NCI-H526 (cell line): ENCODE measurements at regions not wholly inside any gene's neighbourhood (a gene's known extent, or its start where the extent isn't known, plus 50 kb on each side); places are given as distances from the start of the nearest gene placed in this dataset.

Source experiments
- DNase-seq, 2 experiments: peaks; one replicate each; lab custom pipeline; 2025; lab: John Stamatoyannopoulos, UW

GRCh38 chr22:47780281-47780875 is 1017.9 kb downstream of the TBC1D22A start:
- no peak for DNase-seq

DNA sequence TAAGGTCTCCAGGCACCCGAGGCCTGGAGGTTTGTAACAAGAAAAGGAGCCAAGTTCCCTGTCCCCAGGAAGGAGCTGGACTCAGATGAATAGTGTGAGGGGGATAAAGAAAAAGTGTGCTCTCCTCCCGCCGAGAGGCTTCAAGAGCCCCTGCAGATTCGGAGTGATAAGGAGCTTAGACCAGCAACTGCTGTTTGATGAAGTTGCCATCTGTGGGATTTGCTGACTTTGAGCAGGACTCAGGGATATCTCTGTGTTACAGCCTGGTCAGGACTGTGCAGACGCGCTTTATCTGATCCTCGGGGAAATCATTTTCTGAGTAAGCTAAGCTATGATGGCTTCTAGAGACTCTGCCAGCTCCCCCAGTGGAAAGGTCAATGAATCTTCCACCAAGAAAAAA is 1017.0 kb downstream of the TBC1D22A start:
- DNase-seq = no peak

GRCh38 chr22:47778160-47778658 is 1015.8 kb downstream of the TBC1D22A start:
- DNase-seq = no peak

DNA sequence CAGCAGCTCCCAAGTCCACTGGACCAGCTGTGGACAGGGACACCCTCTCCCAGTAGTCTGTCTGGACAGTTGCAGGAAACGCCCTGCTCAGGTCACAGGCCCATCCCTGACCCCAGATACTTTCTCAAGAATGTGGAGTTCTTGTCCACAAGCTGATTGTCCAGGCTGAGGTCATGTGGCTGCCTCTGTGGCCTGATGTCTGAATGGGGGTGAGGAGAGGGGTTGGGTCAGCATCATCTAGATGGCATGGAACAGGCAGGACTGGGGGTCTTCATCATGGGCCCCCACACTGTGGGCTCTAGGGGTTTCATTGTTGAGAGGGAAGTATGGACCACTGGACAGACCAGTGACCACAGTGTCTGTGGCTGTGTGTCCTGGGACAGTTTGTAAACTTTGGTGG is 1015.0 kb downstream of the TBC1D22A start:
- no peak for DNase-seq

DNA sequence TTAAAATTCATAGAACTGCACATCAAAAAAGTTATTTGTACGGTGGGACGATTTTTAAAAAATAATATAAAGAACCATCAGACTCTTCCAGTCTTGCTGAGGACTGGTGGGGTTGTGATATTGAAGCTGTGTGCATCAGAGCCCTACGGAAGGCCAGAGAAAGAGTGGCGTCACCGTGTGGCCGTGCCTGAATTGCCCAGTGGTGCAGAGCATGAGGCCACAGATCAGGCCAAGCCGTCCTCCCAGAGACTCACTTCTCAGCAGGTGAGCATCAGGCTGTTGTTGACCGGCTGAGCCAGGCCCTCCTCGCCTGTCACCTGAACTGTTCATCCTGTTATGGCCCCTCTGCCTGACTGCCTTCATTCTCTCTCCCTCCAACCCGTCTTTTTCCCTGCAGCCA is 1013.9 kb downstream of the TBC1D22A start:
- no peak for DNase-seq

DNA sequence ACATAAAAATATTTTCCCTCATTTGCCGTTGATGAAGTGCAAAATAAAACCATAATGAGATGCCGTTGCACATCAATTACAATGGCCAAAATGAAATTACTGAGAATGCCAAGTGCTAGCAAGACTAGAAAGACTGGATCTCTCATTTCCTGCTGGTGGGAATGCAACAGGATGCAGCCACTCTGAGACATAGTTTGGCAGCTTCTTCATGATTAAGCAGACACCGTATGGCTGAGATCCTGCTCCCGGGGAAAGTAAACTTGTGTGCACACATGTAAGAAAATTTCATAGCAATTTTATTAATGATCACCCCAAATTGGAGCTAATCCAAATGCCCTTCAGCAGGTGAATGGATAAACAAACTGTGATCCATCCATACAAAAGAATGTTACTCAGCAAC is 1013.2 kb downstream of the TBC1D22A start:
- no peak for DNase-seq

DNA sequence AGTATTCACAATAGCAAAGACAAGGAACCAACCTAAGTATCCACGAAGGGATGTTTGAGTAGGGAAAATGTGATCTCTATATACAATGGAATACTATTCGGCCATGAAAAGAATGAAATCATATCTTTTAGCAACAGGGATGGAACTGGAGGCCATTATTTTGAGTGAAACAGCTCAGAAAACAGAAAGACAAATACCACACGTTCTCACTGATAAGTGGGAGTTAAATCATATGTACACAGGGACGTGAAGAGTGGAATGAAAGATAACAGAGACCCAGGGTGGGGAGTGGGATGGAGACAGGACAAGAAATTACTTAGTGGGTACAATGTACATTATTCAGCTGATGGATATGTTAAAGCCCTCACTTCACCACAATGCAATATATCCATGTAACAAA is 1012.7 kb downstream of the TBC1D22A start:
- no peak for DNase-seq

GRCh38 chr22:47773635-47774034 is 1011.2 kb downstream of the TBC1D22A start:
- no peak for DNase-seq

- DNase-seq = no peak
Measured at GRCh38 chr22:47772864-47773263, 1010.4 kb downstream of the TBC1D22A start.

DNA sequence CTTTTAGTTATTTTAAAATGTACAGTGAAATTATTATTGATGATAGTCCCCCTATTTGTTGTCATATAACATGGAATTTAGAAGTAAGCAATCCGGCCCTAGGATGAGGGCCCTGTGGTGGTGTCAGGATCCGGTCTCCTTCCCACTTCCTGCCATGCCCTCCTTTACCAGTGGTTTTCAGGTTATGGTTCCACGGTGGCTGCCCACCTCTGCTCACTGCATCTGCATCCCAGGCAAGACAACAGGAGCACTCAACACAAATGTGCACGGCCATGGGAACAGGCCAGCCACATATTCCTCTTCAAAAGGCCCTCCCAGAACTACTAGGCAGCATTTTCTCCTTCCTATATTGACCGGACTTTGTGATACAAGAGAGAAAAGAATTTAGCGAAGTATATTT is 1007.2 kb downstream of the TBC1D22A start:
- no peak for DNase-seq

DNA sequence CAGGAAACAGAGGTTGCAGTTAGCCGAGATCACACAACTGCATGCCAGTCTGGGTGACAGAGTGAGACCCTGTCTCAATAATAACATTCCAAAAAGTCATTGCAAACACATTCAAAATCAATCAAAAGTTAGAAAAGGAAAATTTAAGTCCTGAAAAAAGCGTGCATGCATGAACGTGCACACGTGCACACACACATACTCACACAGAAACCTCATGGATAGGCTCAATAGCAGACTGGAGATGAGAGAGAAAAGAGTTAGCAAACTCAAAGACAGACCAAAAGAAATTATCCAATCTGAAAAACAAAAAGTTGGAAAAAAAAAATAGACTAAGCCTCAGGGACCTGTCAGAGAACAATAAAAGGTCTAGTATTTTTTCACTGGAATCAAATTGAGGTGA is 1005.6 kb downstream of the TBC1D22A start:
- DNase-seq = no peak

- no peak for DNase-seq
Measured at GRCh38 chr22:47767403-47767802, 1005.0 kb downstream of the TBC1D22A start.

GRCh38 chr22:47765757-47766156 is 1003.3 kb downstream of the TBC1D22A start:
- DNase-seq = no peak

DNA sequence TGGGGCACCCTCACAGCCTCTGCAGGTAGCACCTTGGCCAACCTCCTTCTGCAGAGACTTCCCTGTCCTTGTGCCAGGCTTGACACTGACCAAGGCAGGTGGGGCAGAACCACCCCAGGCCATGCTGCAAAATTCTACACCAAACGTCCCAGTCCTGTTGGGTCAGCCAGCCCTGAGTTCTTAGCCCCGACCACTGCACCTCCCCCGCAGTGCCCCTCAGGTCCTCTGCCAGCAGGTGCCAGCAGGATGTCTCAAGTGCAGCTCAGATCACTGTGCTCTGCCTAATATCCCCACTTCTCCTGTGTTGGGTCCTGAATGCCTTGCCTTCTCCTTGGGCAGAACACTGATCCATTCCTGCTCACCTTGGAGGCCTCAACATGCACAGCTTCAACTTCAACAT is 999.7 kb downstream of the TBC1D22A start:
- no peak for DNase-seq

GRCh38 chr22:47759909-47760308 is 997.5 kb downstream of the TBC1D22A start:
- no peak for DNase-seq

DNA sequence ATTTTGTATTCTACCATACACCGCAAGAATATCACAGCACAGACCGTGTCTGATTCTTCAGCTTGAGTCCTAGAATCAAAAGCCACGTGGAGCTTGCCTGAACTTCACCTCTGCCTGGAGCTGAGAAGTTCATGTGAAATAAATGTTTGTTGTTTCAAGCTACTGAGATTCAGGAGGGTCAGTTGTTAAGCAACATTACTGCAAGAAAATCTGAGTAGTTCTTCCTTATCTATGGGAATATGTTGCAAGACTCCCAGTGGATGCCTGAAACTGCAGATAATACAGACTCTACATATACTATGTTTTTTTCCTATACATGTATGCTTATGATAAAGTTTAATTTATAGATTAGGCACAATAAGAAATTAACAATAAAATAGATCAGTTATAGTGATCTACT is 995.3 kb downstream of the TBC1D22A start:
- no peak for DNase-seq

GRCh38 chr22:47750086-47750485 is 987.6 kb downstream of the TBC1D22A start:
- no peak for DNase-seq

DNA sequence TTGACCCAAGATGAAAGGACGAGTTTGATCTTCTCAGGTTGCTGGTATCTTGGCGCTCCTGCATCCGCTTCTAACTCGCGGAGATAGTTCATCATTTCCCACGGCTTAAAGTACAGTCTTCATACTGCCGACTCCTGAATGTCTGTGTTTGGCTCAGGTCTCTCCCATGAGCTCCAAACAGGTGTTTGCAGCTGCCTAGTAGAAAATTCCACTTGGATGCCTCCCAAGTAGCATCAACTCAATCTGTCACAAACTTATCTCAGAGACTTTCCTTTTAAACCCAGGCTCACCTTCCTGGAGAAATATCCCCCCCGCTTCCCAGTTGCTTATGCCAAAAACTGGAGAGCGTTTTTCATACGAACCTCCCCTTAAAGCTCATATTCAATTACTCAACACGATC is 986.5 kb downstream of the TBC1D22A start:
- DNase-seq = no peak

DNA sequence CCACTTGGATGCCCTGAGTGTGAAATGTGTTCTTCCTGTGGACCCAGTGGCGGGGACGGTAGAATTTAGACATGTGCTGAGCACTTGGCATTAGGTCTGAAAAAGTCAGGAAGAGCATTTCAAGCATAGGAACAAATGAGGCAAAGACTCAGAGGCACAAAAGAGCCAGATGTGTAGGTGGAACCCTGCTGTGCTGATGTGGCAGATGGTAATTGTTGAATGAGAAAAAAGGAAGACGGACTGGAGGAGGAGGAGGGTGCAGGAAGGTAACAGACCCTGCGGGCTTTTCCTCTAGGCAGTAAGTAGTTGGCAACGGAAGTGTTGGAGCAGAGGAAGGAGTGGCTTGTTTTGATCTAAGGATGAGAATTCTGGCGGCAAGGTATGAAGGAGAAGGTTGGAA is 985.8 kb downstream of the TBC1D22A start:
- DNase-seq = no peak

DNA sequence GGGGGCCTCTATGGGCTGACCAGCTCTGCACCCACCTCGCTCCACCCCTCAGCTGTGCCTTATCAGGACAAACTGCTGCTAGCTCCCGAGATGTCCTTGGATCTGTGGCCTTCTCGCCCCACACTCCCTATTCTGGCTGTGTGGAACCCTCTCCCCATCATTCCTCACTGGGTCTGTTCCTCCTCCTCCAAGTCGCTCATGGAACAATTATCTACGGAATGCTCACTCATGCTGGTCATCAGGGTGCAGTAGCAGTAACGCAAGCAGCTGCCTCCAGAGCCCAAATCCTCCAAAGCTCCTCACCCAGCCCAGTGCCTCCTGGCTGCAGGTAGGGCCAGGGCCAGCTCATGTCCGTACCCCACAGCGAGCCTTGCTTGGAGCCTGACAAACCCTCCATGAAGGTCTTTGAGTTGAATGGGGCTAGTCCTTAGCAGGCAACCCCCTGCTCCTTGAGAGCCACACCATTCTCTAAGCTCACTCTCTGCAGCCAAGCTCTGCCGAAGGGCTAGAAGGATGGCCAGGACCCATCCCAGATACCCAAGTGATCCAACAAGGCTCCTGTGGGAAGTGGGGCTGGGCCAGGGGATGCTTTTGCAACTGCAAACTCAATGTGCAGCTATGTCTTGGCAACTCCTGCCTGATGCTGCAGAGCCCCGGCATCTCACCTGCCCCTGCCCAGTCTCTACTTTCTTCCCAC is 977.8 kb downstream of the TBC1D22A start:
- DNase-seq = no peak

DNA sequence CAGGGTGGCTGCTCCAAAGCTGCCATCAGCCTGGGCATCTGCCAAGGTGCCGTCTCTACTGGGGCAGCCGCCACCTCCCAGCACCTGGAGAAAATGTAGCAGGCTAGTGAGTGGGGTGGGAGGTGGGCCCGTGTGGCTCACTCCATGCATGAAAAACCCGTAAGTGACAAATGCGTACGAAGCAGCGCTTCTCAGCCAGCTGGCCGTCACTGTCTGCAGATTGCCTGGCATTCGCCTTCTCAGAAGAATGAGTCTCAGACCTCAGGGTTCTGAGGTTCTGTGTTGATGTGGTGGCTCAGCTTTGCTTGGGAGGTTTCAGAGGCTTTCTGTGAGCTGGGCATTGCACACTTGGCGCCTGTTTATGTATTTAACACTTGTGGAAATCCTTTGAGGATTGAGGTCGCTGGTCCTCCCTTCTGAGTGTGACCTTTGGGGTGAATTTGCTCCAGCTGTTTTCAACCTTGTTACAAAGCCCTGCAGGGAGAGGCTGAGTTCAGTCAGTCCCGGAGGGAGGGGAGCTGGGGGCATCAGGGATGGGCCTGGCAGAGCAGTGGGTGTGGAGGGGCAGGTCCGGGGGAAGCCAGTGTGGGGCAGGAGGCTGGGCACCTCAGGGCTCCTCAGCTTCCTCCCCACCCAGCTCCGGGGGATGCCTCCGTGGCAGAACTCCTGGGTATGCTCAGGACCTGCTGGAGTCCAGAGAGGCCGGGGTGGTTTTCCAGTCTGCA is 977.0 kb downstream of the TBC1D22A start:
- DNase-seq = no peak

- no peak for DNase-seq
Measured at GRCh38 chr22:47738472-47739013, 976.1 kb downstream of the TBC1D22A start.
